ENCODE measurements at regions not wholly inside any gene's neighbourhood (a gene's known extent, or its start where the extent isn't known, plus 50 kb on each side); places are given as distances from the start of the nearest gene placed in this dataset.

GRCh38 chr19:32265995-32266394 lies 79.4 kb upstream of the ZNF507 start:
- Histone ChIP-seq H3K23ac (ENCODE audit: low read depth, low read length) (no peak overlapping the region), H3K9me1 (ENCODE audit: insufficient read depth, low read length) (no peaks in the 10 kb centered on the region), H3K56ac (ENCODE audit: extremely low read depth, insufficient read depth, low read length) (no peak overlapping the region), H4K5ac (ENCODE audit: low read depth, low read length) (no peak overlapping the region), H4K8ac (ENCODE audit: low read depth in 2 of 2, low read length in 2 of 2) (no peak overlapping the region), H2AK5ac (ENCODE audit: low read depth, low read length) (no peak overlapping the region), H3K4me2 (ENCODE audit: low read depth, low read length) (no peak overlapping the region), H3K9ac (ENCODE audit: low read depth, low read length) (no peak overlapping the region), H3K27ac (ENCODE audit: insufficient read depth, low read length) (no peak overlapping the region), H2AK9ac (replicated peaks; ENCODE audit: low read depth, low read length, poor library complexity) (no peak overlapping the region), H3K18ac (ENCODE audit: low read depth, low read length) (no peak overlapping the region), H3K79me1 (ENCODE audit: low read depth in 1 of 2, low read length in 2 of 2) (no peaks in the 10 kb centered on the region), H3K4me3 (ENCODE audit: insufficient read depth, low read depth, low read length) (no peak overlapping the region), H3K36me3 (ENCODE audit: control insufficient read depth, insufficient read depth, low read length) (no peaks in the 10 kb centered on the region), H2BK5ac (ENCODE audit: low read depth, low read length, poor library complexity, severe bottlenecking) (no peak overlapping the region), H2BK15ac (ENCODE audit: low read depth, low read length) (no peak overlapping the region), H3K27me3 (ENCODE audit: control insufficient read depth, insufficient read depth, low read length) (no peaks in the 10 kb centered on the region), H3K4ac (ENCODE audit: low read depth, low read length) (no peak overlapping the region), H3K4me1 (ENCODE audit: control insufficient read depth, insufficient read depth, low read length) (no peaks in the 10 kb centered on the region), H2BK20ac (ENCODE audit: low read depth, low read length) (no peak overlapping the region), H4K91ac (ENCODE audit: insufficient read depth, low read depth, low read length) (no peak overlapping the region), H4K20me1 (ENCODE audit: insufficient read depth, low read length) (no peaks in the 10 kb centered on the region), H2BK120ac (ENCODE audit: low read depth, low read length) (no peak overlapping the region), H3K14ac (replicated peaks; ENCODE audit: low read depth, low read length) (no peak overlapping the region), H2AFZ (replicated peaks; ENCODE audit: low read length, poor library complexity) (no peak overlapping the region), H3K9me3 (ENCODE audit: control insufficient read depth, insufficient read depth, low read length) (no peaks in the 10 kb centered on the region)
- DNase-seq (no peak), ATAC-seq (ENCODE audit: low read depth) (no peak)
- no peak for TF ChIP-seq FOS (IDR thresholded peaks at IDR 0.05; ENCODE audit: low read depth, low read length)
- TF ChIP-seq MXI1 (IDR thresholded peaks at IDR 0.05; ENCODE audit: borderline replicate concordance, low read depth, low read length): no peak
- no peak for TF ChIP-seq RCOR1 (IDR thresholded peaks at IDR 0.05; ENCODE audit: insufficient replicate concordance, low read length)
- no peak for TF ChIP-seq CEBPB (IDR thresholded peaks at IDR 0.05; ENCODE audit: low read depth, low read length)
- TF ChIP-seq POLR2A (IDR thresholded peaks at IDR 0.05; ENCODE audit: low read depth, low read length): no peak
- TF ChIP-seq BHLHE40 (IDR thresholded peaks at IDR 0.05; ENCODE audit: low read depth, low read length): no peak
- TF ChIP-seq MAFK (IDR thresholded peaks at IDR 0.05; ENCODE audit: low read depth, low read length): no peak
- no peak for TF ChIP-seq RAD21 (IDR thresholded peaks at IDR 0.05; ENCODE audit: low read length)
- TF ChIP-seq, protein P1, sequence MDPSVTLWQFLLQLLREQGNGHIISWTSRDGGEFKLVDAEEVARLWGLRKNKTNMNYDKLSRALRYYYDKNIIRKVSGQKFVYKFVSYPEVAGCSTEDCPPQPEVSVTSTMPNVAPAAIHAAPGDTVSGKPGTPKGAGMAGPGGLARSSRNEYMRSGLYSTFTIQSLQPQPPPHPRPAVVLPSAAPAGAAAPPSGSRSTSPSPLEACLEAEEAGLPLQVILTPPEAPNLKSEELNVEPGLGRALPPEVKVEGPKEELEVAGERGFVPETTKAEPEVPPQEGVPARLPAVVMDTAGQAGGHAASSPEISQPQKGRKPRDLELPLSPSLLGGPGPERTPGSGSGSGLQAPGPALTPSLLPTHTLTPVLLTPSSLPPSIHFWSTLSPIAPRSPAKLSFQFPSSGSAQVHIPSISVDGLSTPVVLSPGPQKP (IDR thresholded peaks at IDR 0.05; ENCODE audit: borderline replicate concordance, low read depth, low read length): no peak
- TF ChIP-seq NFE2L2 (IDR thresholded peaks at IDR 0.05; ENCODE audit: low read depth, low read length): no peak
- no peak for TF ChIP-seq CHD1 (IDR thresholded peaks at IDR 0.05; ENCODE audit: low read depth, low read length)
- no peak for TF ChIP-seq SMC3 (IDR thresholded peaks at IDR 0.05; ENCODE audit: low read depth, low read length)
- TF ChIP-seq RFX5 (IDR thresholded peaks at IDR 0.05; ENCODE audit: low read depth, low read length): no peak
- TF ChIP-seq, protein P2, sequence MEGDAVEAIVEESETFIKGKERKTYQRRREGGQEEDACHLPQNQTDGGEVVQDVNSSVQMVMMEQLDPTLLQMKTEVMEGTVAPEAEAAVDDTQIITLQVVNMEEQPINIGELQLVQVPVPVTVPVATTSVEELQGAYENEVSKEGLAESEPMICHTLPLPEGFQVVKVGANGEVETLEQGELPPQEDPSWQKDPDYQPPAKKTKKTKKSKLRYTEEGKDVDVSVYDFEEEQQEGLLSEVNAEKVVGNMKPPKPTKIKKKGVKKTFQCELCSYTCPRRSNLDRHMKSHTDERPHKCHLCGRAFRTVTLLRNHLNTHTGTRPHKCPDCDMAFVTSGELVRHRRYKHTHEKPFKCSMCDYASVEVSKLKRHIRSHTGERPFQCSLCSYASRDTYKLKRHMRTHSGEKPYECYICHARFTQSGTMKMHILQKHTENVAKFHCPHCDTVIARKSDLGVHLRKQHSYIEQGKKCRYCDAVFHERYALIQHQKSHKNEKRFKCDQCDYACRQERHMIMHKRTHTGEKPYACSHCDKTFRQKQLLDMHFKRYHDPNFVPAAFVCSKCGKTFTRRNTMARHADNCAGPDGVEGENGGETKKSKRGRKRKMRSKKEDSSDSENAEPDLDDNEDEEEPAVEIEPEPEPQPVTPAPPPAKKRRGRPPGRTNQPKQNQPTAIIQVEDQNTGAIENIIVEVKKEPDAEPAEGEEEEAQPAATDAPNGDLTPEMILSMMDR (conservative IDR thresholded peaks at IDR 0.05; ENCODE audit: low read depth, low read length): no peak
- POLR2A ChIA-PET (ENCODE audit: unreplicated experiment): no interaction called here
- in situ Hi-C loops (cut with MboI; ENCODE audit: low sequenced_read_pairs): no loop called here
- no TSS peak for BruUV-seq (replicated peaks)
- CTCF ChIA-PET: interaction anchor here (1.1 kb wide), 1 partner anchor 1583 kb away, joined by 7 read pairs; no protein-coding TSS in a partner anchor
- dilution Hi-C loops (cut with HindIII; ENCODE audit: low sequenced_read_pairs, unreplicated experiment): no loop called here
- intact Hi-C loops (cut with micrococcal nuclease): no loop called here
- WGBS, 2 experiments (ENCODE audit: extremely low coverage in 2 of 2, insufficient read length in 1 of 2): no CpG with 5 or more reads among the region's 5 CpGs

Data from IMR-90 (cell line).